T-helper 1 cell (primary cell): ENCODE measurements at regions not wholly inside any gene's neighbourhood (a gene's known extent, or its start where the extent isn't known, plus 50 kb on each side); places are given as distances from the start of the nearest gene placed in this dataset.

Experiments
- DNase-seq, 5 donors: peaks; one replicate each; pipeline ENCODE4 v3.0.0-alpha.2; 2012 to 2020

GRCh38 chr14:51479584-51480325, 172.0 kb upstream of the FRMD6 start:
- DNase-seq, result no peak

- no peak for DNase-seq
Measured at GRCh38 chr14:51481643-51482042, 170.1 kb upstream of the FRMD6 start.

DNA sequence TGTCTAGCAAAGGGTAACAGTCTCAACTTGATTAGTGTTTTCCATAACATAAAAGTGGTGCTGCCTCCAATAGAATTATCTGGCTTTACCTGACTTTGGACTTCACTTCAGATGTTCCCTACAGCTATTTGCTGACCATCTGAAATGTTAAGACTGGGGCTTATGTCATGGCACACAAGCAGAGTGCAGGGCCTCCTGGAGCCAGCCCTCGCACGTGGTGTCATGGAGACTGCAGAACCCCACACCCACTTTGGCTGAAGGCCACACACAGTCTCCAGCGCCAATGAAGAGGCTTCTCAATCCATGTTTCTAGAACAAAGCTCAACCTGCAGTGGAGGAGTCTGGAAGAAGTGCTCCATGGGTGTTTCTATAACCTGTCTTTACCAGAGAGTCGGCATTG, 169.6 kb upstream of the FRMD6 start:
- DNase-seq, result no peak

GRCh38 chr14:51484485-51484884, 167.2 kb upstream of the FRMD6 start:
- DNase-seq, result no peak

- no peak for DNase-seq
Measured at GRCh38 chr14:51485733-51486132, 166.0 kb upstream of the FRMD6 start.

DNA sequence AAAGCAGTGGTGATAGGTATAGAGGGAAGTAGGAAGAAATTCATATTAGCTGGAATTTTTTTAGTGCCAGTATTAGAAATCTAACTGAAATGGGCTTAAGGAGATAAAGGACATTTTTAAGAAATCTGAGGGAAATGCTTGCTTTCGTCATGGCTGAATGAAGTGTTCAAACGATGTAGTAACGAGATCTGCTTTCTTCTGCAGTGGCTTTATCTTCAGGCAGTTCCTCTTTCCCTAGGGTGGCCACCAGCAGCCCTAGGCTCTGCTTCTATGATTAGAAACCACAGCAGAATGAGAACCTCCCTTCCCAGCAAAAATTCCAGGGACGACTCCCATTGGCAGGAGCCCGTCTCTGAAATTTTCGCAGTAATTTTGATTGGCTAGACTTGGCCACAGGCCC, 163.9 kb upstream of the FRMD6 start:
- DNase-seq, result no peak

DNA sequence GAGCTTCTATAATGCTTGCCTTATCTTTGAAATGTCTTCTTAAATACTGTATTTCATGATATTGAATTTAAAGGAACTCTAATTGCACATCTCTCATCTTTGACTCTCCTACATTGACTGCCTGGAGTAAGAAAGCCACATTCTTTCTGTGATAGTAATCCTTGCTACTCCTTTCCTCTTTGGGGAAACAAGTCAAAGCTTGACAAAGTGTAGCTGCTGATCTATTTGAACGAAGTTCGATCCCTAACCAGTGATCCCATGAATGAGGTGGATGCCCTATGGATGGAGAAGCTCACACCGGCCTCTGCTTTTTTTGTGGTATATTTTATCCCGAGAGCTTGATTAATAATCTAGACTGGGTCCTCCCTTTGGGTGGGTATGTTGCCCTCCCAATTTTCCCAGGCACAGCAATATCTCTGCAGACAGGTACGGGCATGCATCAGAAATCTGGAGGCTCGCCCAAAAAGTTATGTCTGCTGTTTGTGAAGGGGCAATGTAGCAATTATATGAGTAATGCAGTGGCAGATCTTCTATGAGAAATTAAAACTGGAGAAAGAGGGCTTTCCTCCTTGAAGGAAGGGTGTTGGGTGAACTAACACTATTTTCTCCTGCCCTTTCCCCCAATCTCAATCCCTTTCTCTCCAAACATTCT, 163.0 kb upstream of the FRMD6 start:
- no peak for DNase-seq

DNA sequence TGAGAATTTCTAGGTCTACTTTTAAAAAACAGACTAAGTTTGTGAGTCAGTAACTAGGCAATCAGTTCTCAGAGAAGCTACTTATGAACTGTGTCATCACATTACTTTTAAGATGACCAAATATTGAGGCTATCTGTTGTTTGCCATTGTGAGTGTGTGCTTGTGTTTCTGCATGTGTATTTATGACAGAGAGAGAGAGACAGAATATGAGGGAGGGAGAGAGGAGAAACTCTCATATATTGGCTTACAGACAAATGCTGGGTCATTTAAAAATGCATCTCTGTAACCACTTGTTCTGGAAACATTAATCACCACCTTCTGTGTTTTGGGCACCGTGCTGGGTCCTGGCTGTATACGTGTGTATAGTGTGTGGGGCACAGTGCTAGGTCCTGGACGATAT, 161.5 kb upstream of the FRMD6 start:
- DNase-seq, result no peak

DNA sequence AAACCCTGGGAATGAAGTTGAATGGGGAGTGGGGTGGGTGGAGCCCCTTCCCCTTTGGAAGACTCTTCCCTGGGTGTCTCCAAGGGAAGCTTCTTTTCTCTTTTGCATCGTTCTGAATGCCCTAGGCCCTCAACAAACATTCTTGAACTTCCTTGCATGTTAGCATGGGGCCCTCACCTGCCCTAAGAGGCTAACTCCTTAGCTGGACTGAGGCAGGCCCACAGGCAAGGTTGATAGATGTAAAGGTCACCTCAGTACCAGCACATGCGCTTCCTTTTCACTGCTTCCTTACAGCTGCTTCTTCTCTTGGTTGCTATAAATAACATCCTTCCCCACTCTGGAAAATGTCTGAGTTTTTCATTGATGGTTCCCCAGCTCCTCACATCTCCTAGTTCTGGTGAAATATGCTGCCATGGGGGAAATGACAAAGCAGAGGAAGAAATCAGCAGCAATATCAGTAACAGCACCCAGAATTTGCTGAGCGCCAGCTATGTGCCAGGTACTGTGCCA, 160.6 kb upstream of the FRMD6 start:
- no peak for DNase-seq

- DNase-seq, result no peak
Measured at GRCh38 chr14:51491776-51492175, 159.9 kb upstream of the FRMD6 start.

GRCh38 chr14:51495319-51495718, 156.4 kb upstream of the FRMD6 start:
- no peak for DNase-seq

DNA sequence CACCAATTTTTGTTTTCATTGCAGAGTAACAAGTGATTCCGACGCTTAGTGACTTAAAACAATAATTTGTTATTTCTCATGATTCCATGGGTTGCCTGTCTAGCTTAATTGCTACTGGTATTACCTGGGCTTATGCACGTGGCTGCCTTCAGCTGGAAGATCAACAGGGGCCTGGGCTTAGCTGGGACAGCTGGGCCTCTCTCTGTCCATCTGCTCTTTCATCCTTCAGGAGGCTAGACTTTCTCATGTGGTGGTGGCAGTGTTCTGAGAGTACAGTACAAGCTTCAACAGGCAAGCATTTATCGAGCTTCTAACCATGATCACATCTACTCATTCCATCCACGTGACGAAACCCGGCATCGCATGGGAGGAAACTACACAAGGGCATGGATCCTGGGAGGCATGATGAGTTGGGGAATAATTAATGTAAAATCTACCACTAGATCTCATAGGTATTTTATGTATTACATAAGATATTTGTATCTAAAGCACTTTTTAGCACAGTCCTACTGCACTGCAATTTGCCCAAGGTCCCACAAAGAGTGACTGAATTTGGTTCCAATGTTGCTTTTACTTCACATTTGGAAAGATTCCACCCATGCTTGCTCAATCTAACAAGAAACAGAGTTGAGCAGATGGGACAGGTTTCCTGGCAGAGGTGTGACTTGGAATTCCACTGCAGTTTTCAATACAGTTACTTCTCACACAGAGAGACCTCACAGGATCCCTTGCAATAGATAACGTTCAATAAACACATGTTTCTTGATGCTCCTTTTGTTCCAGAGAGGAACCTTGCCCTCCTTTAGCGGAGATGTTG, 153.1 kb upstream of the FRMD6 start:
- no peak for DNase-seq

GRCh38 chr14:51500776-51501175, 150.9 kb upstream of the FRMD6 start:
- DNase-seq, result no peak

- DNase-seq, result no peak
Measured at GRCh38 chr14:51501746-51502145, 150.0 kb upstream of the FRMD6 start.

DNA sequence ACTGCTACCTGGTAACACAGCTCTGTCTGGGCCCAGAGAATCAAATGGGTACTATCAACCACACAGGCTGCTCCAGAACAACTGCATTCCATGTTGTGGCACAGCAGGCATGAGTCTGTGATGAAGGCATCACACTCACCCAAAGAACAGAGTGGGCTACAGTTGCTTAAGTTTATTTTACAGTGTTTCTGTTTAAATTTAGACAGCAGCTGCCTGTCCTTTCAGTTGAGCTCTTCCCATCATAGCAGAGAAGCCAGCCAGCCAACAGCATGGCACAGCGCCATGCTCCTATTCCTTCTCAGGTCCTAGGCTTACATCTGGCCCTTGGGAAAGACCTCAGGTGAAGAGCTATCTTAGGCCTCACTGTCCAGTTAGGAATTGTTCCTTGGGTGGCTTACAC, 147.0 kb upstream of the FRMD6 start:
- no peak for DNase-seq

- DNase-seq, result no peak
Measured at GRCh38 chr14:51507511-51507905, 144.2 kb upstream of the FRMD6 start.

DNA sequence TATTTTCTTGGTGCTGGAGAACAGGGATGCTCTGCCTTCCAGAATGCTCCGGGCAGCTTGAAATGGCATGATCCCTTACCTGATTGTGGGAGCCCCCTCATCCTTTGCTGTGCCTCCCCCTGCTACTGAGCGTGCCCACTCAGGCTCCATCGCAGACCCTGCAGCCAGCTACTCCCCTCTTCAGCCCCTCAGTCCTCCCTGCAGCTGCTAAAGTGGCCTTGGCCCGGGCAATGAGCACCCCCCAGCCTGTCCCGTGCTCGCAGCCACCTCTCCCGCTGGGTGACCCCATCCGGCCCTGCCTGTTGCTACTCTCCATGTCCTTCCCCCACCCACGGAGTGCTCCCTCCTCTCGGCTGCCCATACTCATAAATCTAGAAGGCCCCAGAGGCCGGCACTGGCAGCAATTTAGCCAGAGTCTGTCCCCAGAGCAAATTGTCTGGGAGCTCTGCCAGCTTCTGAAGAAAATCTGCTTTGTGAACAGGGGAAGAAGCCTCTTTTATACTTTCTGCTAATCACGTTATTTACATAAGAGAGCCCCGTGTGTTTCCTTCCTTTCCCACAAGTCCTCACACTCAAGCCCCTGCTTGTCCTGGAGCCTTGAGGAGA, 143.7 kb upstream of the FRMD6 start:
- DNase-seq, result no peak

DNA sequence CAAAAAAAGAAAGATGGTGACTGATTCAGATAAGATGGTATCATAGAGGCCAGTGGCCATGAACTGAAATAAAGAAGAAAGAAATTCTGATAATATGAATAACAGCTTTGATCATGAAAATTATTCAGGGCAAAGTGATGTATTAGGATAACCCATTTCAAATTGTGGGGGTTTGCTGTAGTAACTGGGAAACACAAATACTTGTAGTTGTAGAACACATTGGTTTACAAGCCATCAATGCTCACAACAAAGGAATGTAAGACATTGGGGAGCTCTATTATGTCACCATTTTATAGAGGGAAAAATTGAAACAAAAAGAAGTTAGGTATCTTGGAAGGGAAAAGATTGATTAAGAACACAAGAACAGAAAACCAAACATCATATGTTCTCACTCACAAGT, 140.4 kb upstream of the FRMD6 start:
- no peak for DNase-seq

DNA sequence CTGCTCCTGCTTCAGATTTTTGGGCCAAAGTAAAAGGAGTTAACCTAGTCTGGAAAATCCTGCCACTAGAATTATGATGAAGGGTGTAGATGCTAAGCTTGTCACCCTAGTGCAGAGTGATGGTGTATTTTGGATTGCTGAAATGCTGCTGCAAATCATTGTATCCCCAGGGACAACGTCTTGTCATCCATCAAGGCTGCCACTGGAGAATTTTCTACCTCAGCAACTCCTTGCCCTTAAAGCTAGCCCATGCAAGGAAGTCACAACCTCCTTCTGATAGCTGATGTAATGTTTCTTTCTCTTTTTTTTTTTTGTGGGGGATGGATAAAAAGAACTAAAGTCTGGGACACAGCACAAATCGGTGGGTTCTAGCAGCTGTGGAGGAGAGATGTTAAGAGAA, 139.4 kb upstream of the FRMD6 start:
- no peak for DNase-seq

GRCh38 chr14:51513281-51513680, 138.4 kb upstream of the FRMD6 start:
- no peak for DNase-seq

- DNase-seq, result no peak
Measured at GRCh38 chr14:51513933-51514332, 137.8 kb upstream of the FRMD6 start.

DNA sequence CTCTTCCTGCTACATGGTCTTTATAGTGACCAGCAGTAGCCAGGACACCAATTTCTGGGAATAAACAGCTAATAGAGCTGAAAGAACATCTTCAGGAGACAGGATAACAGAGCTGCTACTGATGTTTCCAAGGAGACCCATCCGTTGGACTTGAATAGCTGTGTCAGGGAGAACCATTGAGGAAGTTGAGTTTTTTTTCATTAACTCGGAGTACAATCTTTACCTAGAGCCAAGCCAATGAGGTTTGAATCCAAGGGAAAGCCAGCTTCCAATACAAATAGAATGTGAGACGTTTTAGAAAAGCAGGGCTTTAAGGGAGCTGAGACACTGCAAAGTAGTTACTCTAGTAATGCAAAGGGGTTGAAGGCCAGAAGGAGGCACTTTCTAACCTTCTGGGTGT, 136.1 kb upstream of the FRMD6 start:
- DNase-seq, result no peak

GRCh38 chr14:51516706-51517395, 134.9 kb upstream of the FRMD6 start:
- DNase-seq, result no peak
